ENCODE measurements at regions not wholly inside any gene's neighbourhood (a gene's known extent, or its start where the extent isn't known, plus 50 kb on each side); places are given as distances from the start of the nearest gene placed in this dataset.

DNA sequence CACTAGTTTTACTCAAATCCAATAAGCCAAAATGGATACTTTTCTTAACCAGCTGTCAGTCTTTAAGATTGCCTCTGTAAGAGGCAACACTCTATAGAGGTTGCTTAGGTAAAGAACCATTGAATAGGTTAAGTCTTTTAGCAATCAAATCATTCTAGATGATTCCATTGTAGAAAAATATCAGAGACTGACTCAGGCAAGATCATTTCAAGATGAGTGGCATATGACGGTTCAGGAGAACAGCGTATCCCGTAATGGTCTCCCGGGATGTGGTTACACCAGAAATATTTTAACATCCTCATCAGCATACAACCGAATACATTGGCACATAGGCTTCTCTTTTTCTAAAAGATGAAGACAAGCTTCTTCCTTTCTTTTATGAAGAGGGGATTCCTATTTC is 641.7 kb upstream of the AGA start:
- H3K27me3 ChIP-seq (ENCODE audit: insufficient read depth, low read length): no peaks in the 10 kb centered on the region
- no peaks in the 10 kb centered on the region for H3K36me3 ChIP-seq (ENCODE audit: insufficient read depth, low read length)
- no peak overlapping the region for H3K9ac ChIP-seq (ENCODE audit: low read depth, low read length)
- 96% methylated on average over 5 of the region's 5 CpGs for WGBS
- no peaks in the 10 kb centered on the region for H3K4me1 ChIP-seq (ENCODE audit: insufficient read depth, low read length)
- H3K27ac ChIP-seq (ENCODE audit: low read depth, low read length): no peak overlapping the region
- no peaks in the 10 kb centered on the region for H3K9me3 ChIP-seq (ENCODE audit: insufficient read depth, low read depth, low read length)
- no peak overlapping the region for H3K4me3 ChIP-seq (ENCODE audit: low read length)

GRCh38 chr4:178086320-178086719 is 644.1 kb upstream of the AGA start:
- Histone ChIP-seq H3K9me3 (ENCODE audit: insufficient read depth, low read depth, low read length) (peaks cover 4% of the 10 kb centered on the region), H3K4me3 (ENCODE audit: low read length) (no peak overlapping the region), H3K4me1 (ENCODE audit: insufficient read depth, low read length) (no peaks in the 10 kb centered on the region), H3K9ac (ENCODE audit: low read depth, low read length) (no peak overlapping the region), H3K27me3 (ENCODE audit: insufficient read depth, low read length) (no peaks in the 10 kb centered on the region), H3K36me3 (ENCODE audit: insufficient read depth, low read length) (no peaks in the 10 kb centered on the region), H3K27ac (ENCODE audit: low read depth, low read length) (no peak overlapping the region)
- 38% methylated on average over 2 of the region's 2 CpGs for WGBS

- Histone ChIP-seq H3K9me3 (ENCODE audit: insufficient read depth, low read depth, low read length) (peaks cover 4% of the 10 kb centered on the region), H3K4me3 (ENCODE audit: low read length) (no peak overlapping the region), H3K4me1 (ENCODE audit: insufficient read depth, low read length) (no peaks in the 10 kb centered on the region), H3K27me3 (ENCODE audit: insufficient read depth, low read length) (no peaks in the 10 kb centered on the region), H3K36me3 (ENCODE audit: insufficient read depth, low read length) (no peaks in the 10 kb centered on the region), H3K9ac (ENCODE audit: low read depth, low read length) (no peak overlapping the region), H3K27ac (ENCODE audit: low read depth, low read length) (no peak overlapping the region)
- 95% methylated on average over 20 of the region's 20 CpGs for WGBS
Observed at GRCh38 chr4:178090640-178091411, 648.6 kb upstream of the AGA start.

- H3K27ac ChIP-seq (ENCODE audit: low read depth, low read length): no peak overlapping the region
- H3K9me3 ChIP-seq (ENCODE audit: insufficient read depth, low read depth, low read length): no peaks in the 10 kb centered on the region
- WGBS: 88% methylated on average over 5 of the region's 5 CpGs
- H3K4me1 ChIP-seq (ENCODE audit: insufficient read depth, low read length): peaks cover 10% of the 10 kb centered on the region; the same call in 1 of the 2 replicates
- H3K27me3 ChIP-seq (ENCODE audit: insufficient read depth, low read length): no peaks in the 10 kb centered on the region
- H3K36me3 ChIP-seq (ENCODE audit: insufficient read depth, low read length): no peaks in the 10 kb centered on the region
- no peak overlapping the region for H3K9ac ChIP-seq (ENCODE audit: low read depth, low read length)
- no peak overlapping the region for H3K4me3 ChIP-seq (ENCODE audit: low read length)
Observed at GRCh38 chr4:178102139-178102538, 659.9 kb upstream of the AGA start.

DNA sequence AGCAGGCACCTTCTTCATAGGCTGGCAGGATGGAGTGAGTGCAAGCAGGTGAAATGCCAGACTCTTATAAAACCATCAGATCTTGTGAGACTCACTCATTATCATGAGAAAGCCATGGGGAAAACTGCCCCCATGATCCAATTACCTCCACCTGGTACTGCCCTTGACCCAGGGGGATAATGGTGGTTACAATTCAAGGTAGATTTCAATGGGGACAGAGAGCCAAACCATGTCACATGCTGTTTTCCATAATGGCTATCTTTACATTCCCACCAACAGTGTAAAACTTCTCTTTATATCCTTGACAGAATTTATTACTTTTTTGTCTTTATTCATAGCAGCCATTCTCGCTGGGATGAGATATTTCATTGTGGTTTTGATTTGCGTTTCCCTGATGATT is 663.0 kb upstream of the AGA start:
- Histone ChIP-seq H3K36me3 (ENCODE audit: insufficient read depth, low read length) (no peaks in the 10 kb centered on the region), H3K9ac (ENCODE audit: low read depth, low read length) (no peak overlapping the region), H3K9me3 (ENCODE audit: insufficient read depth, low read depth, low read length) (no peaks in the 10 kb centered on the region), H3K27ac (ENCODE audit: low read depth, low read length) (no peak overlapping the region), H3K4me1 (ENCODE audit: insufficient read depth, low read length) (peaks cover 10% of the 10 kb centered on the region; the same call in 1 of the 2 replicates), H3K27me3 (ENCODE audit: insufficient read depth, low read length) (no peaks in the 10 kb centered on the region), H3K4me3 (ENCODE audit: low read length) (no peak overlapping the region)
- 81% methylated on average over 2 of the region's 2 CpGs for WGBS

- Histone ChIP-seq H3K36me3 (ENCODE audit: insufficient read depth, low read length) (no peaks in the 10 kb centered on the region), H3K9me3 (ENCODE audit: insufficient read depth, low read depth, low read length) (no peaks in the 10 kb centered on the region), H3K9ac (ENCODE audit: low read depth, low read length) (no peak overlapping the region), H3K4me1 (ENCODE audit: insufficient read depth, low read length) (no peaks in the 10 kb centered on the region), H3K27me3 (ENCODE audit: insufficient read depth, low read length) (no peaks in the 10 kb centered on the region), H3K27ac (ENCODE audit: low read depth, low read length) (no peak overlapping the region), H3K4me3 (ENCODE audit: low read length) (no peak overlapping the region)
- WGBS: 93% methylated on average over 19 of the region's 19 CpGs
Observed at GRCh38 chr4:178136736-178137345, 694.6 kb upstream of the AGA start.

GRCh38 chr4:178137732-178138471 is 695.7 kb upstream of the AGA start:
- H3K9ac ChIP-seq (ENCODE audit: low read depth, low read length): no peak overlapping the region
- no peaks in the 10 kb centered on the region for H3K36me3 ChIP-seq (ENCODE audit: insufficient read depth, low read length)
- WGBS: 95% methylated on average over 22 of the region's 22 CpGs
- no peaks in the 10 kb centered on the region for H3K27me3 ChIP-seq (ENCODE audit: insufficient read depth, low read length)
- H3K9me3 ChIP-seq (ENCODE audit: insufficient read depth, low read depth, low read length): no peaks in the 10 kb centered on the region
- H3K4me1 ChIP-seq (ENCODE audit: insufficient read depth, low read length): no peaks in the 10 kb centered on the region
- H3K4me3 ChIP-seq (ENCODE audit: low read length): no peak overlapping the region
- no peak overlapping the region for H3K27ac ChIP-seq (ENCODE audit: low read depth, low read length)

DNA sequence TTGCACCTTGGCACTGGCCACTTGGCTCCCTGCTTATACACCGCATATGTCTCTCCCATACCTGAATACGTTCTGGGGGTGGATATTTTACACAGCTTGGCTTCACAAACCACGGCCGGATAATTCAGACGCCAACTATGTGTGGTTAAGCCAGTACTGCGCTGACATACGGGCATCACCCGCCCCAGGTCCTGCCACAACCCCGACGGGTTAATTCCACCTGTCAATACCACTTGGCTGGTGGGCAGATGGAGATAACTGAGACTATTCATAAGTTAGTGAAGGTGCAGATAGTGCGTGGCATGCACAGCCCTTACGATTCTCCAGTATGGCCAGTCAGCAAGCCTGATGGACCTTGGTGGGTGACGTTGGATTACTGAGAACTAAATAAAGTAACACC is 696.3 kb upstream of the AGA start:
- no peak overlapping the region for H3K4me3 ChIP-seq (ENCODE audit: low read length)
- H3K4me1 ChIP-seq (ENCODE audit: insufficient read depth, low read length): no peaks in the 10 kb centered on the region
- H3K27ac ChIP-seq (ENCODE audit: low read depth, low read length): no peak overlapping the region
- no peaks in the 10 kb centered on the region for H3K27me3 ChIP-seq (ENCODE audit: insufficient read depth, low read length)
- no peaks in the 10 kb centered on the region for H3K9me3 ChIP-seq (ENCODE audit: insufficient read depth, low read depth, low read length)
- H3K9ac ChIP-seq (ENCODE audit: low read depth, low read length): no peak overlapping the region
- WGBS: 97% methylated on average over 13 of the region's 13 CpGs
- no peaks in the 10 kb centered on the region for H3K36me3 ChIP-seq (ENCODE audit: insufficient read depth, low read length)

DNA sequence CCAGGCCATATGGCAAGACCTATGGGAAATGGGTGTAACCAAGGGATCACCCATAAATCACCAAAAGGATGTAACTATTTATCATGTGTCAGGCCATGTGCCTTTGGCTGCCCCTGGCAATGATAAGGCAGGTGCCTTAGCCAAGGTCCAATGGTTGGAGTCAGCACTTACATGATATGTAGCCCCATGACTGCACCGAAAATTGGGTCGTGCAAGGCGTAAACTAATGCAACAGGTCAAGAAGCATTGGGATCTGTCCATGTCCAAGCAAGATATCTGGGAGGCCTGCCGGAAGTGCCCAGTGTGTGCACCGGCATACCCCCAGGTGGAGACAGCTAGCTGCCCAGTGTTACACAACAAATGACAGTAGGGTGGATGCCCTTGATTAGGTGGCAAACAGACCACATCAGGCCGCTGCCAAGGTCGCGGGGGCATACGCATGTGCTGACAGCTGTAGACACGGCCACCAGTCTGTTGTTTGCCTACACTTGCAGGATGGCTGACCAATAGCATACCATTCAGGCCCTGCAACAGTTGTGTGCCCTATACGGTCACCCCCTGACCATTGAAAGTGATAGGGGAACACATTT is 698.2 kb upstream of the AGA start:
- no peak overlapping the region for H3K9ac ChIP-seq (ENCODE audit: low read depth, low read length)
- no peak overlapping the region for H3K4me3 ChIP-seq (ENCODE audit: low read length)
- 97% methylated on average over 11 of the region's 11 CpGs for WGBS
- no peaks in the 10 kb centered on the region for H3K27me3 ChIP-seq (ENCODE audit: insufficient read depth, low read length)
- no peaks in the 10 kb centered on the region for H3K36me3 ChIP-seq (ENCODE audit: insufficient read depth, low read length)
- H3K27ac ChIP-seq (ENCODE audit: low read depth, low read length): no peak overlapping the region
- H3K9me3 ChIP-seq (ENCODE audit: insufficient read depth, low read depth, low read length): no peaks in the 10 kb centered on the region
- no peaks in the 10 kb centered on the region for H3K4me1 ChIP-seq (ENCODE audit: insufficient read depth, low read length)

DNA sequence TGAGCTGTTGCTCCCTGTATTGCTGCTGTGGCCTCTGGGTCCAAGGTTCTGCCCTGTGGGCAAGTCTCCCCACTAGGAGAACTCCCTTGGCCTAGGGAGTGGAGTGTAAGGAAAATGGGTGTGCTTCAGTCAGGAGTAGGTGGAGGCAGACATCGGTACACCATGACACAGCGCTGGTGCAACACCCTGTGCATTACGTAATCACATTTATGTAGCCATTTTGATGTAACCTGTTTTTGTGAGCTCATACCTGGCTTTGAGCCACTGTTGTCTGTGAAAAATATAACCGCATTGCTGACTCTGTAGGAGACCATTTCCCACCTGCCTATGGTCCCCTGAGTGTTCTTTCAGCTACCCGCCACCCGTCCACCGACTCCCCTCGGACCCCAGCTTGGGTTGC is 700.5 kb upstream of the AGA start:
- no peaks in the 10 kb centered on the region for H3K27me3 ChIP-seq (ENCODE audit: insufficient read depth, low read length)
- no peaks in the 10 kb centered on the region for H3K9me3 ChIP-seq (ENCODE audit: insufficient read depth, low read depth, low read length)
- no peak overlapping the region for H3K9ac ChIP-seq (ENCODE audit: low read depth, low read length)
- no peak overlapping the region for H3K27ac ChIP-seq (ENCODE audit: low read depth, low read length)
- H3K4me3 ChIP-seq (ENCODE audit: low read length): no peak overlapping the region
- no peaks in the 10 kb centered on the region for H3K4me1 ChIP-seq (ENCODE audit: insufficient read depth, low read length)
- 95% methylated on average over 8 of the region's 8 CpGs for WGBS
- no peaks in the 10 kb centered on the region for H3K36me3 ChIP-seq (ENCODE audit: insufficient read depth, low read length)

- no peak overlapping the region for H3K27ac ChIP-seq (ENCODE audit: low read depth, low read length)
- WGBS: 97% methylated on average over 2 of the region's 2 CpGs
Observed at GRCh38 chr4:178148106-178148505, 705.9 kb upstream of the AGA start.

More at GRCh38 chr4:178148106-178148505, 705.9 kb upstream of the AGA start:
- Histone ChIP-seq H3K9ac (ENCODE audit: low read depth, low read length) (no peak overlapping the region), H3K4me1 (ENCODE audit: insufficient read depth, low read length) (peaks cover 9% of the 10 kb centered on the region), H3K4me3 (ENCODE audit: low read length) (no peak overlapping the region), H3K36me3 (ENCODE audit: insufficient read depth, low read length) (no peaks in the 10 kb centered on the region), H3K27me3 (ENCODE audit: insufficient read depth, low read length) (no peaks in the 10 kb centered on the region), H3K9me3 (ENCODE audit: insufficient read depth, low read depth, low read length) (no peaks in the 10 kb centered on the region)

Measured in HUES64 (cell line).